HK-2 (cell line): ENCODE measurements at regions not wholly inside any gene's neighbourhood (a gene's known extent, or its start where the extent isn't known, plus 50 kb on each side); places are given as distances from the start of the nearest gene placed in this dataset.
A peak's percentile ranks its signal among the peaks of the same experiment; 100 is the strongest.
"Not testable (repeated sequence)": the region's sequence is repeated elsewhere in the genome, so short reads cannot be mapped to it uniquely, and the experiment has no call there.

Source experiments
- DNase-seq: peaks from one replicate; pipeline ENCODE4 v3.0.0-alpha.2; 2018; ENCODE audit not compliant: unreplicated experiment

- DNase-seq: no peak
Observed at GRCh38 chr9:22650145-22650544, 203.5 kb downstream of the DMRTA1 start.

- DNase-seq: no peak
Observed at GRCh38 chr9:22650946-22651345, 204.3 kb downstream of the DMRTA1 start.

GRCh38 chr9:22654833-22655232 is 208.2 kb downstream of the DMRTA1 start:
- no peak for DNase-seq

- no peak for DNase-seq
Observed at GRCh38 chr9:22657713-22658112, 211.1 kb downstream of the DMRTA1 start.

GRCh38 chr9:22658484-22658883 is 211.9 kb downstream of the DMRTA1 start:
- not testable (repeated sequence) for DNase-seq

- no peak for DNase-seq
Observed at GRCh38 chr9:22682536-22682935, 235.9 kb downstream of the DMRTA1 start.

GRCh38 chr9:22682961-22683699 is 236.5 kb downstream of the DMRTA1 start:
- no peak for DNase-seq

GRCh38 chr9:22683700-22684075 is 237.1 kb downstream of the DMRTA1 start:
- DNase-seq: no peak

GRCh38 chr9:22693156-22693555 is 246.5 kb downstream of the DMRTA1 start:
- DNase-seq: no peak

GRCh38 chr9:22700171-22700570 is 253.5 kb downstream of the DMRTA1 start:
- no peak for DNase-seq

GRCh38 chr9:22718653-22719052 is 272.0 kb downstream of the DMRTA1 start:
- DNase-seq: no peak

- DNase-seq: no peak
Observed at GRCh38 chr9:22722492-22722891, 275.9 kb downstream of the DMRTA1 start.

- DNase-seq: no peak
Observed at GRCh38 chr9:22731786-22732185, 285.2 kb downstream of the DMRTA1 start.

GRCh38 chr9:22739712-22740111 is 293.1 kb downstream of the DMRTA1 start:
- DNase-seq: no peak

- DNase-seq: no peak
Observed at GRCh38 chr9:22740781-22741180, 294.2 kb downstream of the DMRTA1 start.

- peak; percentile 0 for DNase-seq
Observed at GRCh38 chr9:22742401-22742800, 295.8 kb downstream of the DMRTA1 start.

GRCh38 chr9:22773501-22774220 is 327.0 kb downstream of the DMRTA1 start:
- no peak for DNase-seq

- no peak for DNase-seq
Observed at GRCh38 chr9:22790329-22790728, 343.7 kb downstream of the DMRTA1 start.

- no peak for DNase-seq
Observed at GRCh38 chr9:22808876-22809275, 362.3 kb downstream of the DMRTA1 start.

GRCh38 chr9:22809371-22809770 is 362.7 kb downstream of the DMRTA1 start:
- DNase-seq: no peak

- DNase-seq: no peak
Observed at GRCh38 chr9:22813529-22813928, 366.9 kb downstream of the DMRTA1 start.

GRCh38 chr9:22815246-22815645 is 368.6 kb downstream of the DMRTA1 start:
- DNase-seq: no peak

GRCh38 chr9:22817181-22817580 is 370.6 kb downstream of the DMRTA1 start:
- no peak for DNase-seq
